Activated naive CD4-positive, alpha-beta T cell treated with anti-CD3 and anti-CD28 coated beads, Interleukin-2, amount 50 U/mL, for 24 hours (primary cell): ENCODE measurements at regions not wholly inside any gene's neighbourhood (a gene's known extent, or its start where the extent isn't known, plus 50 kb on each side); places are given as distances from the start of the nearest gene placed in this dataset.

Experiments
- H3K27ac Mint-ChIP-seq: one replicate; pipeline ENCODE4 v1.8.0; 2021; ENCODE audit warnings: mild to moderate bottlenecking, mixed read lengths
- H3K27me3 Mint-ChIP-seq: one replicate; pipeline ENCODE4 v1.8.0; 2021; ENCODE audit warnings: mixed read lengths
- H3K36me3 Mint-ChIP-seq: one replicate; pipeline ENCODE4 v1.8.0; 2021; ENCODE audit warnings: mixed read lengths
- H3K4me1 Mint-ChIP-seq: one replicate; pipeline ENCODE4 v1.8.0; 2021; ENCODE audit warnings: mixed read lengths
- H3K4me3 Mint-ChIP-seq: one replicate; pipeline ENCODE4 v1.8.0; 2021; ENCODE audit warnings: mild to moderate bottlenecking, mixed read lengths
- H3K9me3 Mint-ChIP-seq: one replicate; pipeline ENCODE4 v1.8.0; 2021; ENCODE audit warnings: mixed read lengths

GRCh38 chr16:26742040-26742439 lies 324.7 kb upstream of the C16orf82 start:
- no peaks in the 10 kb centered on the region for H3K4me1 Mint-ChIP-seq
- H3K9me3 Mint-ChIP-seq, result no peaks in the 10 kb centered on the region
- H3K36me3 Mint-ChIP-seq, result no peaks in the 10 kb centered on the region
- H3K27ac Mint-ChIP-seq, result no peak overlapping the region
- H3K4me3 Mint-ChIP-seq, result no peak overlapping the region
- H3K27me3 Mint-ChIP-seq, result peaks cover 1% of the 10 kb centered on the region

DNA sequence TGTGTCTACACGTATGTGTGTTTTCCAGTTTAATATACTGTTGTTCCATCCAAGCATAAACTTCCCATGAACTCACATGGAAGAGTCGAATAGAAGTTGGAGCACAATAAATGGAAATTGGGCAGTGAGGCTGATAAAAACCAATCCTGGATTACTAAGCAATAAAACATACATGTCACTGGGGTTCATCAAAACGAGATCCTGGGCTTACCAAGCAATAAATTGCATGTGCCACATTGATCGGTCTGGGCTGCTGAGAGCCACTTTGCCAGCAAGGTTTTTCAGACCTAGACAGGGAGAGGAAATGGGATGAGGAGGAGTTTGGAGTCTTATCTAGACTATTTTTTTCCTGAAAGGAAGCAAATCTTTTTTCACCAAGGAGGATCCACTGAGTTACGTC lies 322.3 kb upstream of the C16orf82 start:
- H3K27ac Mint-ChIP-seq, result no peak overlapping the region

DNA sequence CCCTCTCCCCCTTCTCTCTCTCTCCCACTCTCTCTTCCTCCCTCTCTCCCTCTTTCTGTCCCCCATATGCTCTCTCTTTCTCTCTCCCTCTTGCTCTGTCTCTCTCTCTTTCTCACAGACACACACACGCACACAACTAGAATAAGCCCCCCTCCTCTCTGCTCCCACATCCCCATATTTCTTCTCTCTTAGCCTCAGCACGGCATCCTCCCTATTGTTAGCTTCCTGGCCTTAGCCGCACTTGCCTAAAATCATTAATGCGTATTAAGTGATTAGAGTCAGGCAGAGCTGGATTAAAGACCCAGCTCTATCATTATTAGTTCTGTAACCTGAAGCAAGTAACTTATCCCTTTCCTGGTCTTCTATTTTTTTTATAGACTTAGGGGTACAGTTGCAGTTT lies 319.0 kb upstream of the C16orf82 start:
- Mint-ChIP-seq H3K4me3 (no peak overlapping the region), H3K9me3 (no peaks in the 10 kb centered on the region), H3K36me3 (no peaks in the 10 kb centered on the region), H3K27me3 (peaks cover 9% of the 10 kb centered on the region), H3K4me1 (no peaks in the 10 kb centered on the region), H3K27ac (no peak overlapping the region)

More for the DNA sequence above, 322.3 kb upstream of the C16orf82 start:
- H3K4me1 Mint-ChIP-seq, result no peaks in the 10 kb centered on the region
- H3K9me3 Mint-ChIP-seq, result no peaks in the 10 kb centered on the region
- H3K27me3 Mint-ChIP-seq, result peaks cover 7% of the 10 kb centered on the region
- H3K36me3 Mint-ChIP-seq, result no peaks in the 10 kb centered on the region
- no peak overlapping the region for H3K4me3 Mint-ChIP-seq

DNA sequence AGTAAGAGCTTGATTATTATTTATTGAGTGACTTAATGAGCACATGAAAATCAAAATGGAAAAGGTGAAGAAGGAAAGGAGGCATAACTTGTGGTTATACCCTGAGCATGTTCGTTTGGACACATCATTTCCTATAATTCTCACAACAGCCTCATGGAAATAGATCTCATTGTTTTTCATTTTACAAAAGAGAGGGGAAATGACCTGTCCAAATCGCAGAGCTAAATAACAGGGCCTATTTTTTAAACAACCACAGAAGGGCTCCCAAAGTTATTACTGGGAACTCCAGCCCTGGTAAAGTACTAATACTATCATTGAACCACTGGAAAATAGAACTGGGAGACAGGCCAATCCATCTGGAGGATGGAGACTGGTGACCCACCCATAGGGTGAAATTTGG lies 317.7 kb upstream of the C16orf82 start:
- Mint-ChIP-seq H3K4me1 (no peaks in the 10 kb centered on the region), H3K36me3 (no peaks in the 10 kb centered on the region), H3K9me3 (no peaks in the 10 kb centered on the region), H3K27me3 (peaks cover 9% of the 10 kb centered on the region), H3K27ac (no peak overlapping the region), H3K4me3 (no peak overlapping the region)

DNA sequence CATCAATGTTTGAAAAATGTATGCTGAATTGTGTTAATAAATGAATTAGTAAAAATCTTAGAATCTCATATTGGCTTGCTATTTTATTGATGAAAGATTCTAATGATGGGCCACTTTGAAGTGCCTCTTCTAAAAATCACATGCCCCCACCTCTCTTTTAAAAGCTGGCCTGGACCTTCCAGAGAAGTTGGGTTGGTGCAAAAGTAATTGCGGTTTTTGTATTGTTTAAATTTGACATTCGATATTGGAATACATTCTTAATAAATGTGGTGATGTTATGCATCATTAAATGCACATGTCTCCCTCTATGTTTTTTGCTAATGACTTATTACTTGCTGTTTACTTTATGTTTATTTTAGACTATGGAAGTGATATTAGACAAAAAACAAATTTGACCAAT lies 314.6 kb upstream of the C16orf82 start:
- Mint-ChIP-seq H3K27ac (no peak overlapping the region), H3K27me3 (peaks cover 12% of the 10 kb centered on the region), H3K4me1 (no peaks in the 10 kb centered on the region), H3K36me3 (no peaks in the 10 kb centered on the region), H3K9me3 (peaks cover 4% of the 10 kb centered on the region), H3K4me3 (no peak overlapping the region)

DNA sequence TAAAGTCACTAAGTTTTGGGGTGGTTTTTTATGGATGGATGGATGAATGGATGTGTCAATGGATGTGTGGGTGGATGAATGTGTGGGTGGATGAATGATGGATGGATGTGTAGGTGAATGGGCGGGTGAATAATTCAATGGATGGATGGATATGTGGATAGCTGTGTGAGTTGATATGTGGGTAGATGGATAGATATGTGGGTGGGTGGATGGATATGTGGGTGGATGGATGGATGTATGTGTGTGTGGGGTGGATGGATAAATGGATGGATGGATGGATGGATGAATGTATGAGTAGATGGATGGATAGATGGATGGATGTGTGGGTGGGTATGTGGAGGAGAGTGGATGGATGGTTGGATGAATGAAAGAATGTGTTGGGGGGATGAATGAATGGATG lies 310.1 kb upstream of the C16orf82 start:
- Mint-ChIP-seq H3K9me3 (peaks cover 7% of the 10 kb centered on the region), H3K4me3 (no peak overlapping the region), H3K27me3 (peaks cover 4% of the 10 kb centered on the region), H3K27ac (no peak overlapping the region), H3K4me1 (no peaks in the 10 kb centered on the region), H3K36me3 (no peaks in the 10 kb centered on the region)

DNA sequence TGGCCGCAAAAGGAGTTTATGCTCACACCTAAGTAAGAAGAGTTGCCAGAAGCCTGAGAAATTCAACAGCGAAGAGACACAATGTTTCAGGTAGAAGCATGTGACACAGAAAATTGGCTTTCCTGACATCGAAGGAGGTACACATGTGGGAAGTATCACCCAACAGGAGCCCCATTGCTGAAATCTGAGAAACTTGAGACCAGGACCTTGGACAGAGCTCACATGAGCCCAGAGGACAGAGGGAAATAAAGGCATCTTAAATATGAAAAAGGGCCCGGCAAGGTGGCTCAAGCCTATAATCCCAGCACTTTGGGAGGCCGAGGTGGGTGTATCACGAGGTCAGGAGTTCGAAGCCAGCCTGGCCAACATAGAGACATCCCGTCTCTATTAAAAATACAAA lies 304.1 kb upstream of the C16orf82 start:
- peaks cover 3% of the 10 kb centered on the region for H3K27me3 Mint-ChIP-seq
- H3K36me3 Mint-ChIP-seq, result no peaks in the 10 kb centered on the region
- no peak overlapping the region for H3K4me3 Mint-ChIP-seq
- H3K27ac Mint-ChIP-seq, result no peak overlapping the region
- H3K9me3 Mint-ChIP-seq, result peaks cover 6% of the 10 kb centered on the region
- H3K4me1 Mint-ChIP-seq, result no peaks in the 10 kb centered on the region

GRCh38 chr16:26765087-26765486 lies 301.6 kb upstream of the C16orf82 start:
- no peaks in the 10 kb centered on the region for H3K4me1 Mint-ChIP-seq
- H3K4me3 Mint-ChIP-seq, result no peak overlapping the region
- peaks cover 8% of the 10 kb centered on the region for H3K27me3 Mint-ChIP-seq
- H3K36me3 Mint-ChIP-seq, result no peaks in the 10 kb centered on the region
- peaks cover 6% of the 10 kb centered on the region for H3K9me3 Mint-ChIP-seq
- H3K27ac Mint-ChIP-seq, result peak overlapping the region; percentile 69

DNA sequence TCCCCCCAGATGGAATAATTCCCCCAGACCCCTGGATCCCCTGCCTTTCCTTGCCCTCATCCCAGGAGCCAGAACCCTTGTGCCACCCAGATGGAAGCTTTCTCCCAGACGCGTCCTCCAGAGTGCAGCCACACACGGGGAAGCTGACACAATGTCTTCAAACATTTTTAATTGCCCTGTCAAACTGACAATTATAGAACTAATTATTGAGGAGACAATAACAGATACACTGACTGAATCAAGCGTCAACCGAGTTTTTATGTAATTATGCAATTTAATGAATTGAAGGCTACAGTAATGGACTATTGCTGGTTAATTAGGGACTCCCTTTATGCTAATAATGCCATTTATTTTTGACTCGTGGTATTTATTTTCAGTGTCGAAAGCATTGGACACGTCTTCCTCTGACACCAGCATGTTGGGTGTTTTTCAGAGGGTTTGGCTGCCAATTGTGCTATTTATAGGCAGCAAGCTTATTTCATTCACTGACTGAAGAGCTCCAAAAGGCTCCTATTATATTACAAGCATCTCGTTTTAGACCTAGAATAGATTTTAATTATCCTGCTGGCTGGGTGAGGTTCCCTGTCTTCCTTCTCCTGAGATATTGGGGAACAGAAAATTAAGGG lies 298.2 kb upstream of the C16orf82 start:
- Mint-ChIP-seq H3K27ac (peak overlapping the region; percentile 17), H3K9me3 (no peaks in the 10 kb centered on the region), H3K4me3 (no peak overlapping the region), H3K4me1 (no peaks in the 10 kb centered on the region), H3K27me3 (peaks cover 10% of the 10 kb centered on the region), H3K36me3 (no peaks in the 10 kb centered on the region)

GRCh38 chr16:26770547-26770946 lies 296.2 kb upstream of the C16orf82 start:
- H3K9me3 Mint-ChIP-seq, result no peaks in the 10 kb centered on the region
- H3K4me3 Mint-ChIP-seq, result no peak overlapping the region
- H3K27ac Mint-ChIP-seq, result no peak overlapping the region
- H3K36me3 Mint-ChIP-seq, result no peaks in the 10 kb centered on the region
- no peaks in the 10 kb centered on the region for H3K4me1 Mint-ChIP-seq
- H3K27me3 Mint-ChIP-seq, result peaks cover 17% of the 10 kb centered on the region

- Mint-ChIP-seq H3K9me3 (no peaks in the 10 kb centered on the region), H3K4me3 (no peak overlapping the region), H3K36me3 (no peaks in the 10 kb centered on the region), H3K27me3 (peaks cover 20% of the 10 kb centered on the region), H3K27ac (no peak overlapping the region), H3K4me1 (no peaks in the 10 kb centered on the region)
Observed at GRCh38 chr16:26772503-26772902, 294.2 kb upstream of the C16orf82 start.

DNA sequence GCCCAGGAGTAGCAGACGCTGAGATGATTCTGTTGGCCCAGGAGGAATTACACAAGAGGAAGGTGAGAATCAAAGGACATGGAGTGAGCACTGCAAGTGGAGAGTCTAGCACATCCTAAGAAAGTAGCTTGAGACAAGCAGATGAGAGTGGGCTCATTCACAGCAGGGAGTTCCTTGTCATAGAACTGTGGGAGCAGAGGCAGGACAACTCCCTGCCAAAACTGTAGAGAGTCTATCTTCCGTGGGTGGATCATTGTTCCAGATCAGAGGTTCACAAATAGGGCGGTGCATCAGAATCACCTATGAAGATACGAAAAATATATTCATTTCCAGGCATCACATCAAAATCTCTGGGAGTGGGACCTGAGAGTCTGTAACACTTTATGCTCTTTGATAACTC lies 288.9 kb upstream of the C16orf82 start:
- Mint-ChIP-seq H3K27ac (no peak overlapping the region), H3K4me1 (no peaks in the 10 kb centered on the region), H3K36me3 (no peaks in the 10 kb centered on the region), H3K9me3 (no peaks in the 10 kb centered on the region), H3K4me3 (no peak overlapping the region), H3K27me3 (peaks cover 32% of the 10 kb centered on the region)

GRCh38 chr16:26787924-26788323 lies 278.8 kb upstream of the C16orf82 start:
- no peak overlapping the region for H3K27ac Mint-ChIP-seq
- no peaks in the 10 kb centered on the region for H3K4me1 Mint-ChIP-seq
- H3K9me3 Mint-ChIP-seq, result no peaks in the 10 kb centered on the region
- peaks cover 16% of the 10 kb centered on the region for H3K27me3 Mint-ChIP-seq
- no peaks in the 10 kb centered on the region for H3K36me3 Mint-ChIP-seq
- no peak overlapping the region for H3K4me3 Mint-ChIP-seq

DNA sequence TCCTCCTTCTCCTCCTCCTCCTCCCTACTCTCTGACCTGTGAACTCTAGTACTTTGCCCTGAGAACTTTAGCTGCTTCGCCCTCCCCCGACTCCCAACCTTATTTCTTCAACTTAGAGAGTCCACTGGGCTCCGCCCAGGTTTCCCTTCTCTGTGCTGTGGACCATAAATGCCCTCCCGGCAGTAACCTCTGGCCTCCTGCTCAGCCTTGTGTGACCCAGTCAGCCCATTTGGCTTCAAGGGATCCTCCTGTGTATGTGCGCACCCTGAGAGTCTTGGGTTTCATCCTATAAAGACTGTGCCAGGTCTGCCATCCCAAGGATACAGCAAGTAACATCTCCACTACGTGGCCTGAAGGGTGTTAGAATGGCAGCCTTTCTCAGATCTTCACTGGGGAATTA lies 275.6 kb upstream of the C16orf82 start:
- Mint-ChIP-seq H3K27ac (no peak overlapping the region), H3K4me3 (no peak overlapping the region), H3K27me3 (peaks cover 13% of the 10 kb centered on the region), H3K4me1 (no peaks in the 10 kb centered on the region), H3K9me3 (no peaks in the 10 kb centered on the region), H3K36me3 (no peaks in the 10 kb centered on the region)

DNA sequence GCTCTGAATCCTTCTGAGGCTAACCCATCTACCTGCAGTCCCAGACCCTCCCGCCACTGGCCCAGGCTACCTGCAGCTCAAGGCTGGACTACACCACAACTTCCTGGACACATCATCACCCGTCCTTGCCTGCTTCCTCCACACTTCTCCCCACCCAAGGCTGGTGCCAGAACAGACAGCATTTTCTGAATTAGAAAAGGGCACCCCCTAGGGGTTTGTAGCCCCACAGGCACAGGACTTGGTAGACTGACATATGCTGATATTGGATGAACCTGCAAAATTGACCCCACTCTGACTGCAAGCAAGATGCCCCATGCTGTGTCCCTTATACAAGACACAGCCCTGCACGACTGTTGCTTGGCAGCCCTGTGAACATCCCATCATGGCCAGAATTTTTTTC lies 271.5 kb upstream of the C16orf82 start:
- H3K27ac Mint-ChIP-seq, result no peak overlapping the region

GRCh38 chr16:26801628-26802027 lies 265.1 kb upstream of the C16orf82 start:
- Mint-ChIP-seq H3K27me3 (peaks cover 18% of the 10 kb centered on the region), H3K9me3 (no peaks in the 10 kb centered on the region), H3K27ac (no peak overlapping the region), H3K36me3 (no peaks in the 10 kb centered on the region), H3K4me3 (no peak overlapping the region), H3K4me1 (no peaks in the 10 kb centered on the region)

More for the DNA sequence above, 271.5 kb upstream of the C16orf82 start:
- H3K9me3 Mint-ChIP-seq, result no peaks in the 10 kb centered on the region
- H3K27me3 Mint-ChIP-seq, result peaks cover 19% of the 10 kb centered on the region
- H3K4me3 Mint-ChIP-seq, result no peak overlapping the region
- H3K4me1 Mint-ChIP-seq, result no peaks in the 10 kb centered on the region
- no peaks in the 10 kb centered on the region for H3K36me3 Mint-ChIP-seq

GRCh38 chr16:26802440-26802839 lies 264.3 kb upstream of the C16orf82 start:
- no peaks in the 10 kb centered on the region for H3K4me1 Mint-ChIP-seq

More at GRCh38 chr16:26802440-26802839, 264.3 kb upstream of the C16orf82 start:
- no peak overlapping the region for H3K4me3 Mint-ChIP-seq
- H3K9me3 Mint-ChIP-seq, result no peaks in the 10 kb centered on the region
- H3K27ac Mint-ChIP-seq, result no peak overlapping the region
- H3K36me3 Mint-ChIP-seq, result no peaks in the 10 kb centered on the region
- peaks cover 22% of the 10 kb centered on the region for H3K27me3 Mint-ChIP-seq
